ENCODE measurements at regions not wholly inside any gene's neighbourhood (a gene's known extent, or its start where the extent isn't known, plus 50 kb on each side); places are given as distances from the start of the nearest gene placed in this dataset.

- ATAC-seq: peak; percentile 74
- Mint-ChIP-seq H3K4me3 (peak overlapping the region; percentile 63), H3K4me1 (ENCODE audit: low read depth) (peaks cover 94% of the 10 kb centered on the region), H3K36me3 (ENCODE audit: low read depth) (peaks cover 61% of the 10 kb centered on the region), H3K27ac (peak overlapping the region; percentile 99), H3K27me3 (ENCODE audit: low read depth) (no peaks in the 10 kb centered on the region), H3K9me3 (ENCODE audit: insufficient read depth) (peaks cover 34% of the 10 kb centered on the region)
- peak; percentile 74 for DNase-seq
- ChIA-PET POLR2A (interaction anchor here (0.7 to 3.4 kb wide), 13 partner anchors 9 to 275 kb away, joined by 3 to 29 read pairs (median 4); partner anchors contain the start of genes CCR1, CCR2 and CCR5), CTCF (interaction anchor here (0.6 to 7.5 kb wide), 19 partner anchors 10 to 309 kb away, joined by 3 to 62 read pairs (median 4); partner anchors contain the start of genes CCR1, CCR5, CCR5AS and CCRL2)
Observed at GRCh38 chr3:46097691-46098241, 70.5 kb upstream of the XCR1 start.

GRCh38 chr3:46096781-46097180 lies 69.5 kb upstream of the XCR1 start:
- Mint-ChIP-seq H3K4me1 (ENCODE audit: low read depth) (peaks cover 95% of the 10 kb centered on the region), H3K4me3 (no peak overlapping the region), H3K9me3 (ENCODE audit: insufficient read depth) (peaks cover 26% of the 10 kb centered on the region), H3K36me3 (ENCODE audit: low read depth) (peaks cover 53% of the 10 kb centered on the region), H3K27me3 (ENCODE audit: low read depth) (no peaks in the 10 kb centered on the region), H3K27ac (peak overlapping the region; percentile 99)
- ATAC-seq (no peak), DNase-seq (no peak)
- POLR2A ChIA-PET: interaction anchor here (1.0 to 3.4 kb wide), 7 partner anchors 8 to 276 kb away, joined by 4 to 29 read pairs (median 5); partner anchors contain the start of genes CCR1 and CCR5
- CTCF ChIA-PET: interaction anchor here (0.8 to 10.9 kb wide), 12 partner anchors 9 to 310 kb away, joined by 3 to 74 read pairs (median 8); partner anchors contain the start of genes CCR1, CCR5, CCR5AS and CCRL2

GRCh38 chr3:46096336-46096735 lies 69.1 kb upstream of the XCR1 start:
- no peak for ATAC-seq
- Mint-ChIP-seq H3K4me3 (no peak overlapping the region), H3K36me3 (ENCODE audit: low read depth) (peaks cover 49% of the 10 kb centered on the region), H3K27me3 (ENCODE audit: low read depth) (no peaks in the 10 kb centered on the region), H3K27ac (peak overlapping the region; percentile 99), H3K4me1 (ENCODE audit: low read depth) (peaks cover 95% of the 10 kb centered on the region), H3K9me3 (ENCODE audit: insufficient read depth) (peaks cover 22% of the 10 kb centered on the region)
- DNase-seq: no peak
- ChIA-PET POLR2A (interaction anchor here (2.9 to 3.4 kb wide), 2 partner anchors 111 to 273 kb away, joined by 13 to 29 read pairs; partner anchors contain the start of genes CCR1 and CCR5), CTCF (interaction anchor here (1.9 to 10.9 kb wide), 6 partner anchors 9 to 282 kb away, joined by 6 to 74 read pairs (median 34); partner anchors contain the start of genes CCR1 and CCR5)

GRCh38 chr3:46095307-46095706 lies 68.0 kb upstream of the XCR1 start:
- H3K4me3 Mint-ChIP-seq: no peak overlapping the region

GRCh38 chr3:46094506-46094905 lies 67.2 kb upstream of the XCR1 start:
- Mint-ChIP-seq H3K9me3 (ENCODE audit: insufficient read depth) (peaks cover 15% of the 10 kb centered on the region), H3K36me3 (ENCODE audit: low read depth) (peaks cover 41% of the 10 kb centered on the region), H3K4me3 (no peak overlapping the region), H3K4me1 (ENCODE audit: low read depth) (peaks cover 97% of the 10 kb centered on the region), H3K27ac (no peak overlapping the region), H3K27me3 (ENCODE audit: low read depth) (no peaks in the 10 kb centered on the region)
- POLR2A ChIA-PET: no interaction called here
- CTCF ChIA-PET: interaction anchor here (1.1 to 12.6 kb wide), 5 partner anchors 17 to 464 kb away, joined by 3 to 150 read pairs (median 55); partner anchors contain the start of genes CCR1 and CCR5
- DNase-seq (no peak), ATAC-seq (no peak)

More at GRCh38 chr3:46095307-46095706, 68.0 kb upstream of the XCR1 start:
- Mint-ChIP-seq H3K27me3 (ENCODE audit: low read depth) (no peaks in the 10 kb centered on the region), H3K9me3 (ENCODE audit: insufficient read depth) (peaks cover 15% of the 10 kb centered on the region), H3K36me3 (ENCODE audit: low read depth) (peaks cover 42% of the 10 kb centered on the region), H3K27ac (no peak overlapping the region), H3K4me1 (ENCODE audit: low read depth) (peaks cover 95% of the 10 kb centered on the region)
- ChIA-PET CTCF (interaction anchor here (0.8 to 12.6 kb wide), 6 partner anchors 18 to 283 kb away, joined by 3 to 150 read pairs (median 58); partner anchors contain the start of genes CCR1 and CCR5), POLR2A (no interaction called here)
- no peak for DNase-seq
- no peak for ATAC-seq

- CTCF ChIA-PET: interaction anchor here (1.1 to 12.6 kb wide), 5 partner anchors 17 to 465 kb away, joined by 3 to 150 read pairs (median 6); partner anchors contain the start of gene CCR1
- Mint-ChIP-seq H3K4me1 (ENCODE audit: low read depth) (peaks cover 97% of the 10 kb centered on the region), H3K9me3 (ENCODE audit: insufficient read depth) (peaks cover 15% of the 10 kb centered on the region), H3K4me3 (no peak overlapping the region), H3K27me3 (ENCODE audit: low read depth) (no peaks in the 10 kb centered on the region), H3K27ac (no peak overlapping the region), H3K36me3 (ENCODE audit: low read depth) (peaks cover 38% of the 10 kb centered on the region)
- ATAC-seq (no peak), DNase-seq (no peak)
- POLR2A ChIA-PET: no interaction called here
Observed at GRCh38 chr3:46093966-46094365, 66.7 kb upstream of the XCR1 start.

- DNase-seq (no peak), ATAC-seq (no peak)
- Mint-ChIP-seq H3K4me1 (ENCODE audit: low read depth) (peaks cover 96% of the 10 kb centered on the region), H3K27me3 (ENCODE audit: low read depth) (no peaks in the 10 kb centered on the region), H3K9me3 (ENCODE audit: insufficient read depth) (peaks cover 15% of the 10 kb centered on the region), H3K27ac (peak overlapping the region; percentile 69), H3K36me3 (ENCODE audit: low read depth) (peaks cover 36% of the 10 kb centered on the region), H3K4me3 (no peak overlapping the region)
- CTCF ChIA-PET: interaction anchor here (1.0 to 12.6 kb wide), 7 partner anchors 9 to 279 kb away, joined by 3 to 150 read pairs (median 6); partner anchors contain the start of gene CCR1
- POLR2A ChIA-PET: no interaction called here
Observed at GRCh38 chr3:46093327-46093942, 66.2 kb upstream of the XCR1 start.

- H3K27me3 Mint-ChIP-seq (ENCODE audit: low read depth): no peaks in the 10 kb centered on the region
- no peak for DNase-seq
- ATAC-seq: no peak
- H3K27ac Mint-ChIP-seq: peak overlapping the region; percentile 17
- peaks cover 36% of the 10 kb centered on the region for H3K36me3 Mint-ChIP-seq (ENCODE audit: low read depth)
- no peak overlapping the region for H3K4me3 Mint-ChIP-seq
- ChIA-PET CTCF (interaction anchor here (1.0 to 12.6 kb wide), 6 partner anchors 9 to 280 kb away, joined by 3 to 150 read pairs (median 6); partner anchors contain the start of gene CCR1), POLR2A (no interaction called here)
- peaks cover 15% of the 10 kb centered on the region for H3K9me3 Mint-ChIP-seq (ENCODE audit: insufficient read depth)
- peaks cover 91% of the 10 kb centered on the region for H3K4me1 Mint-ChIP-seq (ENCODE audit: low read depth)
Observed at GRCh38 chr3:46092702-46093080, 65.4 kb upstream of the XCR1 start.

GRCh38 chr3:46091741-46092701 lies 64.7 kb upstream of the XCR1 start:
- DNase-seq (no peak), ATAC-seq (no peak)
- ChIA-PET CTCF (interaction anchor here (1.0 to 17.0 kb wide), 7 partner anchors 10 to 286 kb away, joined by 3 to 287 read pairs (median 7); partner anchors contain the start of genes CCR1 and CCR5), POLR2A (no interaction called here)
- peak overlapping the region; percentile 2 for H3K27ac Mint-ChIP-seq
- peaks cover 35% of the 10 kb centered on the region for H3K36me3 Mint-ChIP-seq (ENCODE audit: low read depth)
- no peak overlapping the region for H3K4me3 Mint-ChIP-seq
- peaks cover 15% of the 10 kb centered on the region for H3K9me3 Mint-ChIP-seq (ENCODE audit: insufficient read depth)
- no peaks in the 10 kb centered on the region for H3K27me3 Mint-ChIP-seq (ENCODE audit: low read depth)
- peaks cover 90% of the 10 kb centered on the region for H3K4me1 Mint-ChIP-seq (ENCODE audit: low read depth)

GRCh38 chr3:46091046-46091445 lies 63.8 kb upstream of the XCR1 start:
- ChIA-PET CTCF (interaction anchor here (0.5 to 17.0 kb wide), 10 partner anchors 9 to 287 kb away, joined by 3 to 287 read pairs (median 6); partner anchors contain the start of genes CCR1 and CCR5), POLR2A (interaction anchor here (0.8 to 1.2 kb wide), 2 partner anchors 22 to 287 kb away, joined by 3 read pairs; no protein-coding TSS in a partner anchor)
- ATAC-seq (no peak), DNase-seq (no peak)
- Mint-ChIP-seq H3K27ac (no peak overlapping the region), H3K27me3 (ENCODE audit: low read depth) (no peaks in the 10 kb centered on the region), H3K4me1 (ENCODE audit: low read depth) (peaks cover 80% of the 10 kb centered on the region), H3K4me3 (no peak overlapping the region), H3K9me3 (ENCODE audit: insufficient read depth) (peaks cover 15% of the 10 kb centered on the region), H3K36me3 (ENCODE audit: low read depth) (peaks cover 27% of the 10 kb centered on the region)

GRCh38 chr3:46090161-46090591 lies 62.9 kb upstream of the XCR1 start:
- no peak overlapping the region for H3K4me3 Mint-ChIP-seq
- H3K27ac Mint-ChIP-seq: peak overlapping the region; percentile 5
- peaks cover 82% of the 10 kb centered on the region for H3K4me1 Mint-ChIP-seq (ENCODE audit: low read depth)

More at GRCh38 chr3:46090161-46090591, 62.9 kb upstream of the XCR1 start:
- DNase-seq: no peak
- CTCF ChIA-PET: interaction anchor here (1.1 to 17.0 kb wide), 11 partner anchors 10 to 288 kb away, joined by 3 to 287 read pairs (median 6); partner anchors contain the start of genes CCR1 and CCR5
- no peak for ATAC-seq
- Mint-ChIP-seq H3K9me3 (ENCODE audit: insufficient read depth) (peaks cover 13% of the 10 kb centered on the region), H3K36me3 (ENCODE audit: low read depth) (peaks cover 24% of the 10 kb centered on the region), H3K27me3 (ENCODE audit: low read depth) (no peaks in the 10 kb centered on the region)
- POLR2A ChIA-PET: interaction anchor here (1.2 kb wide), 1 partner anchor 288 kb away, joined by 3 read pairs; no protein-coding TSS in a partner anchor
